Gastrocnemius medialis (tissue), 4 donors: ENCODE measurements at regions not wholly inside any gene's neighbourhood (a gene's known extent, or its start where the extent isn't known, plus 50 kb on each side); places are given as distances from the start of the nearest gene placed in this dataset.

Source experiments
- CTCF ChIP-seq, 5 experiments: fragments of 450-650 bp in 3 of 5; fragments of 200-600 bp in 2 of 5; sonication (generic) in 2 of 5; IDR thresholded peaks in 4 of 5; conservative IDR thresholded peaks in 1 of 5; 1 replicate in 4 of 5; 2 replicates in 1 of 5; pipeline ENCODE4 v1.5.1; 2016 to 2019; ENCODE audit warnings: antibody characterized with exemption in 5 of 5, mild to moderate bottlenecking in 3 of 5, moderate library complexity in 3 of 5
- POLR2A ChIP-seq, 2 donors: fragments of 450-650 bp; IDR thresholded peaks; one replicate each; pipeline ENCODE4 v1.6.1; 2017; ENCODE audit warnings: antibody characterized with exemption in 2 of 2, mild to moderate bottlenecking in 2 of 2, moderate library complexity in 2 of 2

GRCh38 chr13:107473253-107473652, 742.1 kb downstream of the LIG4 start:
- no peak for TF ChIP-seq CTCF (IDR thresholded peaks at IDR 0.05 in 4 of 5, conservative IDR thresholded peaks at IDR 0.05 in 1 of 5)
- TF ChIP-seq POLR2A (IDR thresholded peaks at IDR 0.05): no peak
